ENCODE measurements at regions not wholly inside any gene's neighbourhood (a gene's known extent, or its start where the extent isn't known, plus 50 kb on each side); places are given as distances from the start of the nearest gene placed in this dataset.

- H3K79me2 ChIP-seq (ENCODE audit: insufficient read depth, low read length) = no peaks in the 10 kb centered on the region
- H3K27ac ChIP-seq (ENCODE audit: low read length) = no peak overlapping the region
- H4K20me1 ChIP-seq (ENCODE audit: insufficient read depth, low read length) = no peaks in the 10 kb centered on the region
- H3K4me3 ChIP-seq (ENCODE audit: low read depth in 1 of 2, low read length in 2 of 2) = no peak overlapping the region
- no peaks in the 10 kb centered on the region for H3K9me3 ChIP-seq (ENCODE audit: insufficient read depth, low read length, severe bottlenecking)
- H2AFZ ChIP-seq (ENCODE audit: low read depth, low read length) = no peak overlapping the region
- no peaks in the 10 kb centered on the region for H3K4me1 ChIP-seq (ENCODE audit: insufficient read depth, low read length)
- no peaks in the 10 kb centered on the region for H3K27me3 ChIP-seq (ENCODE audit: insufficient read depth, low read length, poor library complexity)
- DNase-seq (no peak), ATAC-seq (ENCODE audit: insufficient read depth, low read depth) (no peak)
- TF ChIP-seq EZH2 (IDR thresholded peaks at IDR 0.05; ENCODE audit: borderline replicate concordance, low read depth, low read length, severe bottlenecking) (no peak), CTCF (IDR thresholded peaks at IDR 0.05; ENCODE audit: borderline replicate concordance, extremely low read depth, low read length, poor library complexity, severe bottlenecking) (no peak)
- no peak overlapping the region for H3K9ac ChIP-seq (ENCODE audit: low read depth, low read length)
- no peaks in the 10 kb centered on the region for H3K36me3 ChIP-seq (ENCODE audit: insufficient read depth, low read length)
- no peak overlapping the region for H3K4me2 ChIP-seq (ENCODE audit: insufficient read depth, low read length)
Observed at GRCh38 chr11:70804139-70804837, 406.0 kb downstream of the CTTN start.

- Histone ChIP-seq H3K27me3 (ENCODE audit: insufficient read depth, low read length, poor library complexity) (no peaks in the 10 kb centered on the region), H3K9ac (ENCODE audit: low read depth, low read length) (no peak overlapping the region), H3K36me3 (ENCODE audit: insufficient read depth, low read length) (no peaks in the 10 kb centered on the region), H3K4me2 (ENCODE audit: insufficient read depth, low read length) (no peak overlapping the region), H3K9me3 (ENCODE audit: insufficient read depth, low read length, severe bottlenecking) (no peaks in the 10 kb centered on the region), H4K20me1 (ENCODE audit: insufficient read depth, low read length) (no peaks in the 10 kb centered on the region), H3K79me2 (ENCODE audit: insufficient read depth, low read length) (no peaks in the 10 kb centered on the region), H3K4me1 (ENCODE audit: insufficient read depth, low read length) (no peaks in the 10 kb centered on the region), H3K4me3 (ENCODE audit: low read depth in 1 of 2, low read length in 2 of 2) (no peak overlapping the region), H3K27ac (ENCODE audit: low read length) (no peak overlapping the region), H2AFZ (ENCODE audit: low read depth, low read length) (no peak overlapping the region)
- ATAC-seq (ENCODE audit: insufficient read depth, low read depth) (no peak), DNase-seq (no peak)
- TF ChIP-seq EZH2 (IDR thresholded peaks at IDR 0.05; ENCODE audit: borderline replicate concordance, low read depth, low read length, severe bottlenecking) (no peak), CTCF (IDR thresholded peaks at IDR 0.05; ENCODE audit: borderline replicate concordance, extremely low read depth, low read length, poor library complexity, severe bottlenecking) (no peak)
Observed at GRCh38 chr11:70805243-70805642, 406.9 kb downstream of the CTTN start.

- H3K4me3 ChIP-seq (ENCODE audit: low read depth in 1 of 2, low read length in 2 of 2) = no peak overlapping the region
- no peaks in the 10 kb centered on the region for H3K36me3 ChIP-seq (ENCODE audit: insufficient read depth, low read length)
- DNase-seq (no peak), ATAC-seq (ENCODE audit: insufficient read depth, low read depth) (no peak)
- no peaks in the 10 kb centered on the region for H4K20me1 ChIP-seq (ENCODE audit: insufficient read depth, low read length)
- H3K9ac ChIP-seq (ENCODE audit: low read depth, low read length) = no peak overlapping the region
- no peaks in the 10 kb centered on the region for H3K79me2 ChIP-seq (ENCODE audit: insufficient read depth, low read length)
- H2AFZ ChIP-seq (ENCODE audit: low read depth, low read length) = no peak overlapping the region
- H3K9me3 ChIP-seq (ENCODE audit: insufficient read depth, low read length, severe bottlenecking) = no peaks in the 10 kb centered on the region
- no peak for TF ChIP-seq EZH2 (IDR thresholded peaks at IDR 0.05; ENCODE audit: borderline replicate concordance, low read depth, low read length, severe bottlenecking)
- H3K4me2 ChIP-seq (ENCODE audit: insufficient read depth, low read length) = no peak overlapping the region
- H3K4me1 ChIP-seq (ENCODE audit: insufficient read depth, low read length) = no peaks in the 10 kb centered on the region
- no peak overlapping the region for H3K27ac ChIP-seq (ENCODE audit: low read length)
- no peaks in the 10 kb centered on the region for H3K27me3 ChIP-seq (ENCODE audit: insufficient read depth, low read length, poor library complexity)
Observed at GRCh38 chr11:70805971-70806370, 407.6 kb downstream of the CTTN start.

GRCh38 chr11:70806461-70807194 is 408.3 kb downstream of the CTTN start:
- H4K20me1 ChIP-seq (ENCODE audit: insufficient read depth, low read length) = no peaks in the 10 kb centered on the region
- H3K4me1 ChIP-seq (ENCODE audit: insufficient read depth, low read length) = no peaks in the 10 kb centered on the region
- no peaks in the 10 kb centered on the region for H3K27me3 ChIP-seq (ENCODE audit: insufficient read depth, low read length, poor library complexity)
- H3K9ac ChIP-seq (ENCODE audit: low read depth, low read length) = no peak overlapping the region
- H3K9me3 ChIP-seq (ENCODE audit: insufficient read depth, low read length, severe bottlenecking) = no peaks in the 10 kb centered on the region
- no peak for ATAC-seq (ENCODE audit: insufficient read depth, low read depth)
- H3K27ac ChIP-seq (ENCODE audit: low read length) = no peak overlapping the region
- H3K36me3 ChIP-seq (ENCODE audit: insufficient read depth, low read length) = no peaks in the 10 kb centered on the region
- no peak for TF ChIP-seq EZH2 (IDR thresholded peaks at IDR 0.05; ENCODE audit: borderline replicate concordance, low read depth, low read length, severe bottlenecking)
- no peak for TF ChIP-seq CTCF (IDR thresholded peaks at IDR 0.05; ENCODE audit: borderline replicate concordance, extremely low read depth, low read length, poor library complexity, severe bottlenecking)
- no peak overlapping the region for H3K4me2 ChIP-seq (ENCODE audit: insufficient read depth, low read length)
- H3K4me3 ChIP-seq (ENCODE audit: low read depth in 1 of 2, low read length in 2 of 2) = no peak overlapping the region
- H2AFZ ChIP-seq (ENCODE audit: low read depth, low read length) = no peak overlapping the region
- no peak for DNase-seq
- no peaks in the 10 kb centered on the region for H3K79me2 ChIP-seq (ENCODE audit: insufficient read depth, low read length)
